ENCODE measurements at regions not wholly inside any gene's neighbourhood (a gene's known extent, or its start where the extent isn't known, plus 50 kb on each side); places are given as distances from the start of the nearest gene placed in this dataset.

GRCh38 chr18:64956465-64956864, 794.3 kb upstream of the CDH7 start:
- H3K4me3 ChIP-seq = no peak overlapping the region
- FAIRE-seq (no peak), ATAC-seq (no peak), DNase-seq (ENCODE audit: low read depth in 1 of 2, low spot score in 1 of 2) (no peak)
- TF ChIP-seq SREBF2 (IDR thresholded peaks at IDR 0.05) (no peak), ATOH8 (CRISPR knock-in tag; IDR thresholded peaks at IDR 0.05; ENCODE audit: low read depth) (no peak), RARB (CRISPR knock-in tag; IDR thresholded peaks at IDR 0.05) (no peak), ZSCAN20 (CRISPR knock-in tag; IDR thresholded peaks at IDR 0.05) (no peak), MAX (IDR thresholded peaks at IDR 0.05) (no peak), HMGXB4 (CRISPR knock-in tag; IDR thresholded peaks at IDR 0.05; ENCODE audit: borderline replicate concordance) (no peak), HOXB5 (CRISPR knock-in tag; IDR thresholded peaks at IDR 0.05) (no peak), NFE2L2 (conservative IDR thresholded peaks at IDR 0.05; ENCODE audit: low read length) (no peak), PBX3 (IDR thresholded peaks at IDR 0.05) (no peak), CHD4 (IDR thresholded peaks at IDR 0.05; ENCODE audit: borderline replicate concordance) (no peak), MAZ (IDR thresholded peaks at IDR 0.05; ENCODE audit: borderline replicate concordance, low read depth, low read length) (no peak), POLR2A (IDR thresholded peaks at IDR 0.05; ENCODE audit: low read length) (no peak), RAD21 (conservative IDR thresholded peaks at IDR 0.05 in 1 of 2, IDR thresholded peaks at IDR 0.05 in 1 of 2) (no peak), ELK1 (IDR thresholded peaks at IDR 0.05; ENCODE audit: low read depth, low read length) (no peak), FOSL2 (IDR thresholded peaks at IDR 0.05) (no peak), FOSL2 (CRISPR knock-in tag; IDR thresholded peaks at IDR 0.05) (no peak), HEYL (CRISPR knock-in tag; IDR thresholded peaks at IDR 0.05) (no peak), USF2 (IDR thresholded peaks at IDR 0.05) (no peak)
- no peak overlapping the region for H3K27ac ChIP-seq
- no peak overlapping the region for H3K4me2 ChIP-seq
- WGBS (ENCODE audit: missing lambda C conversion rate) = 15% methylated on average over 3 of the region's 3 CpGs
- H3K9me3 ChIP-seq = no peaks in the 10 kb centered on the region
- ChIA-PET CTCF (no interaction called here), POLR2A (no interaction called here)
- no peaks in the 10 kb centered on the region for H3K4me1 ChIP-seq

- ChIA-PET POLR2A (no interaction called here), CTCF (no interaction called here)
- TF ChIP-seq RARB (CRISPR knock-in tag; IDR thresholded peaks at IDR 0.05) (no peak), CEBPB (IDR thresholded peaks at IDR 0.05) (no peak), KDM5A (IDR thresholded peaks at IDR 0.05) (no peak), HOXB5 (CRISPR knock-in tag; IDR thresholded peaks at IDR 0.05) (no peak), HOXA7 (CRISPR knock-in tag; IDR thresholded peaks at IDR 0.05) (no peak), ZFP36 (IDR thresholded peaks at IDR 0.05; ENCODE audit: borderline replicate concordance, partially characterized antibody) (no peak), ZC3H11A (IDR thresholded peaks at IDR 0.05) (no peak), RCOR1 (IDR thresholded peaks at IDR 0.05; ENCODE audit: low read depth, low read length) (no peak), HEYL (CRISPR knock-in tag; IDR thresholded peaks at IDR 0.05) (no peak), MAX (IDR thresholded peaks at IDR 0.05) (no peak), USF2 (IDR thresholded peaks at IDR 0.05) (no peak)
- H3K27ac ChIP-seq = no peak overlapping the region
- H3K4me3 ChIP-seq = no peak overlapping the region
- no peak for ATAC-seq
- H3K9me3 ChIP-seq = no peaks in the 10 kb centered on the region
- no peak for DNase-seq (ENCODE audit: low read depth in 1 of 2, low spot score in 1 of 2)
- WGBS (ENCODE audit: missing lambda C conversion rate) = 27% methylated on average over 4 of the region's 4 CpGs
- no peaks in the 10 kb centered on the region for H3K4me1 ChIP-seq
- H3K4me2 ChIP-seq = no peak overlapping the region
- FAIRE-seq = no peak
Observed at GRCh38 chr18:64949885-64950284, 800.9 kb upstream of the CDH7 start.
